Ovary (tissue), 7 donors: ENCODE measurements at regions not wholly inside any gene's neighbourhood (a gene's known extent, or its start where the extent isn't known, plus 50 kb on each side); places are given as distances from the start of the nearest gene placed in this dataset.

ENCODE experiments used
- DNase-seq, 5 donors: peaks; one replicate each; pipeline ENCODE4 v3.0.0-alpha.2; 2019 to 2020
- H3K27ac ChIP-seq, 2 donors: fragments of 200-600 bp; one replicate each; pipeline versions ENCODE4 v1.5.1 to v1.8.0; 2019 to 2022
- H3K27me3 ChIP-seq: fragments of 200-600 bp; one replicate; pipeline ENCODE4 v1.8.0; 2022
- H3K36me3 ChIP-seq: fragments of 200-600 bp; sonication (generic); one replicate; pipeline ENCODE4 v1.5.1; 2019
- H3K4me1 ChIP-seq: one replicate; pipeline ENCODE4 v1.8.1; 2013; ENCODE audit warnings: mild to moderate bottlenecking, moderate library complexity; ENCODE audit not compliant: insufficient read depth
- H3K4me3 ChIP-seq: fragments of 200-600 bp; sonication (generic); one replicate; pipeline ENCODE4 v1.5.1; 2017
- H3K9me3 ChIP-seq, 2 donors: fragments of 200-600 bp in 1 of 2; sonication (generic) in 1 of 2; one replicate each; pipeline versions ENCODE4 v1.5.1 to v1.8.1; 2013 to 2019; ENCODE audit warnings: mild to moderate bottlenecking in 1 of 2, moderate library complexity in 1 of 2
- CTCF ChIP-seq, 3 donors: fragments of 450-650 bp in 2 of 3; fragments of 200-600 bp in 1 of 3; IDR thresholded peaks; one replicate each; pipeline versions ENCODE4 v1.5.1 to v1.8.0; 2016 to 2022; ENCODE audit warnings: antibody characterized with exemption in 3 of 3, mild to moderate bottlenecking in 1 of 3
- EP300 ChIP-seq: sonication (generic); formaldehyde crosslinking; IDR thresholded peaks from one replicate; pipeline ENCODE4 v1.6.1; 2017; ENCODE audit warnings: antibody characterized with exemption
- POLR2A ChIP-seq: fragments of 450-650 bp; IDR thresholded peaks from one replicate; pipeline ENCODE4 v1.6.1; 2017; ENCODE audit warnings: antibody characterized with exemption, mild to moderate bottlenecking, moderate library complexity
- WGBS, 3 donors: extraction: QIAGEN DNeasy Blood & Tissue Kit in 1 of 3; methylation state at CpG; one replicate each; pipeline versions ENCODE4 v1.1.5 to v1.1.7; 2013 to 2017; 5-methylcytosine and 5-hydroxymethylcytosine counted together
- intact Hi-C, 4 donors: fragments of 100-400 bp; cut with DNase I; formaldehyde crosslinking; loops; one replicate each; pipeline versions ENCODE4 v1.11.0 to v1.15.1; 2022 to 2023
- donor health status: DM: no; HTN: no; CAD: no; lungs with moderate emphysema.
- donor health status: DM: no; HTN: no; CAD: no.
- donor health status: Bipolar disorder and iron deficiency.
- donor health status: DM: no; HTN: no; CAD: no.
- donor health status: DM: yes; HTN: yes; CAD: no.

- H3K27me3 ChIP-seq, result no peaks in the 10 kb centered on the region
- no peak for DNase-seq
- H3K27ac ChIP-seq, result no peak overlapping the region
- TF ChIP-seq POLR2A (no peak), CTCF (IDR thresholded peaks at IDR 0.05) (no peak), EP300 (no peak)
- H3K4me1 ChIP-seq, result no peaks in the 10 kb centered on the region
- intact Hi-C loops, result no loop called here
- H3K36me3 ChIP-seq, result no peaks in the 10 kb centered on the region
- no peaks in the 10 kb centered on the region for H3K9me3 ChIP-seq
- 21 to 65% (median 61%) methylated on average over 3 of the region's 3 CpGs for WGBS, 3 donors
- no peak overlapping the region for H3K4me3 ChIP-seq
These were observed 148.2 kb upstream of the CITED2 start for GRCh38 chr6:139522511-139523220.

- no peaks in the 10 kb centered on the region for H3K36me3 ChIP-seq
- H3K27me3 ChIP-seq, result no peaks in the 10 kb centered on the region
- no peaks in the 10 kb centered on the region for H3K4me1 ChIP-seq
- intact Hi-C loops, result no loop called here
- H3K9me3 ChIP-seq, result no peaks in the 10 kb centered on the region
- H3K4me3 ChIP-seq, result no peak overlapping the region
- H3K27ac ChIP-seq, result no peak overlapping the region
- no peak for DNase-seq
- 92 to 95% (median 95%) methylated on average over 3 of the region's 3 CpGs for WGBS, 3 donors
- no peak for TF ChIP-seq EP300
These were observed 146.9 kb upstream of the CITED2 start for GRCh38 chr6:139521338-139521737.

GRCh38 chr6:139520321-139520768, 145.9 kb upstream of the CITED2 start:
- Histone ChIP-seq H3K4me1 (no peaks in the 10 kb centered on the region), H3K27me3 (no peaks in the 10 kb centered on the region), H3K36me3 (no peaks in the 10 kb centered on the region), H3K27ac (no peak overlapping the region), H3K4me3 (no peak overlapping the region), H3K9me3 (no peaks in the 10 kb centered on the region)
- DNase-seq, result no peak
- intact Hi-C loops, result no loop called here
- 87 to 98% (median 91%) methylated on average over 3 of the region's 3 CpGs for WGBS, 3 donors
- no peak for TF ChIP-seq CTCF (IDR thresholded peaks at IDR 0.05)
- TF ChIP-seq POLR2A, result no peak
- TF ChIP-seq EP300, result no peak

GRCh38 chr6:139519571-139520031, 145.2 kb upstream of the CITED2 start:
- TF ChIP-seq CTCF (IDR thresholded peaks at IDR 0.05) (no peak), POLR2A (no peak), EP300 (no peak)
- 85 to 92% (median 91%) methylated on average over 5 of the region's 5 CpGs for WGBS, 3 donors
- Histone ChIP-seq H3K27ac (no peak overlapping the region), H3K36me3 (no peaks in the 10 kb centered on the region), H3K27me3 (no peaks in the 10 kb centered on the region), H3K9me3 (no peaks in the 10 kb centered on the region), H3K4me1 (no peaks in the 10 kb centered on the region), H3K4me3 (no peak overlapping the region)
- intact Hi-C loops, result no loop called here
- DNase-seq, result no peak

- no peak for DNase-seq
- Histone ChIP-seq H3K27ac (no peak overlapping the region), H3K4me3 (no peak overlapping the region), H3K4me1 (no peaks in the 10 kb centered on the region), H3K9me3 (no peaks in the 10 kb centered on the region), H3K27me3 (no peaks in the 10 kb centered on the region), H3K36me3 (no peaks in the 10 kb centered on the region)
- 90 to 93% (median 91%) methylated on average over 5 of the region's 5 CpGs for WGBS, 3 donors
- no peak for TF ChIP-seq CTCF (IDR thresholded peaks at IDR 0.05)
- no peak for TF ChIP-seq POLR2A
- TF ChIP-seq EP300, result no peak
- intact Hi-C loops, result no loop called here
These were observed 144.6 kb upstream of the CITED2 start for GRCh38 chr6:139519097-139519496.
